Ascending aorta (tissue), 2 donors: ENCODE measurements at regions not wholly inside any gene's neighbourhood (a gene's known extent, or its start where the extent isn't known, plus 50 kb on each side); places are given as distances from the start of the nearest gene placed in this dataset.

Source experiments
- DNase-seq, 2 donors: peaks; one replicate each; pipeline ENCODE4 v3.0.0-alpha.2; 2019; ENCODE audit warnings: low spot score in 2 of 2
- H3K27ac ChIP-seq, 2 donors: fragments of 200-600 bp; sonication (generic); one replicate each; pipeline ENCODE4 v1.5.1; 2016 to 2017; ENCODE audit warnings: mild to moderate bottlenecking in 1 of 2
- H3K27me3 ChIP-seq: fragments of 200-600 bp; sonication (generic); one replicate; pipeline ENCODE4 v1.5.1; 2017
- H3K36me3 ChIP-seq, 2 donors: fragments of 200-600 bp; sonication (generic); one replicate each; pipeline ENCODE4 v1.5.1; 2016
- H3K4me1 ChIP-seq, 2 donors: fragments of 200-600 bp; sonication (generic); one replicate each; pipeline ENCODE4 v1.5.1; 2016 to 2017; ENCODE audit warnings: mild to moderate bottlenecking in 1 of 2
- H3K4me3 ChIP-seq, 2 donors: fragments of 200-600 bp; sonication (generic); one replicate each; pipeline ENCODE4 v1.5.1; 2016 to 2017; ENCODE audit warnings: mild to moderate bottlenecking in 1 of 2
- H3K9me3 ChIP-seq, 2 donors: fragments of 200-600 bp; sonication (generic); one replicate each; pipeline ENCODE4 v1.5.1; 2016
- intact Hi-C: fragments of 100-400 bp; cut with DNase I; formaldehyde crosslinking; loops from one replicate; pipeline ENCODE4 v1.15.1; 2023
- TF ChIP-seq, protein P1 (sequence below), 3 experiments: fragments of 200-600 bp in 2 of 3; fragments of 450-650 bp in 1 of 3; sonication (generic) in 2 of 3; IDR thresholded peaks; one replicate each; pipeline ENCODE4 v1.5.1; 2016 to 2019; ENCODE audit warnings: antibody characterized with exemption in 3 of 3, mild to moderate bottlenecking in 1 of 3, moderate library complexity in 1 of 3

DNA sequence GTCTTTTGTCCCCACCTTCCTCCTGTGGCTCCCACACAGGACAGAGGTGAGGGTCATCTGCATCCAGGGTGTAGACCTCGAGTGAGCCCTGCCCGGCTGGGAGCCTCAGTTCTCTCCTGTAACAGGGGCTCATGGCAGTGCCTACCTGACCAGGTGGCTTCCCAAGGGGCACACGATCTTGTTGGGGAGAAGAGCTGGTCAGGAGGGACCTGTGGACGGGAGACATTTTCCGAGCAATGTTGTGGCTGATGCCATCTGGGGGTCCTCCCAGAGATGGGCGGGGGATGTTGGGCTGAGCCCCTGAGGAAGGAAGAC is 51.9 kb downstream of the CEBPB start:
- Histone ChIP-seq H3K4me3 (no peak overlapping the region), H3K27me3 (no peaks in the 10 kb centered on the region), H3K4me1 (no peaks in the 10 kb centered on the region), H3K9me3 (no peaks in the 10 kb centered on the region), H3K36me3 (no peaks in the 10 kb centered on the region), H3K27ac (no peak overlapping the region)
- TF ChIP-seq, protein P1, sequence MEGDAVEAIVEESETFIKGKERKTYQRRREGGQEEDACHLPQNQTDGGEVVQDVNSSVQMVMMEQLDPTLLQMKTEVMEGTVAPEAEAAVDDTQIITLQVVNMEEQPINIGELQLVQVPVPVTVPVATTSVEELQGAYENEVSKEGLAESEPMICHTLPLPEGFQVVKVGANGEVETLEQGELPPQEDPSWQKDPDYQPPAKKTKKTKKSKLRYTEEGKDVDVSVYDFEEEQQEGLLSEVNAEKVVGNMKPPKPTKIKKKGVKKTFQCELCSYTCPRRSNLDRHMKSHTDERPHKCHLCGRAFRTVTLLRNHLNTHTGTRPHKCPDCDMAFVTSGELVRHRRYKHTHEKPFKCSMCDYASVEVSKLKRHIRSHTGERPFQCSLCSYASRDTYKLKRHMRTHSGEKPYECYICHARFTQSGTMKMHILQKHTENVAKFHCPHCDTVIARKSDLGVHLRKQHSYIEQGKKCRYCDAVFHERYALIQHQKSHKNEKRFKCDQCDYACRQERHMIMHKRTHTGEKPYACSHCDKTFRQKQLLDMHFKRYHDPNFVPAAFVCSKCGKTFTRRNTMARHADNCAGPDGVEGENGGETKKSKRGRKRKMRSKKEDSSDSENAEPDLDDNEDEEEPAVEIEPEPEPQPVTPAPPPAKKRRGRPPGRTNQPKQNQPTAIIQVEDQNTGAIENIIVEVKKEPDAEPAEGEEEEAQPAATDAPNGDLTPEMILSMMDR (IDR thresholded peaks at IDR 0.05): no peak
- intact Hi-C loops: no loop called here
- DNase-seq: no peak

DNA sequence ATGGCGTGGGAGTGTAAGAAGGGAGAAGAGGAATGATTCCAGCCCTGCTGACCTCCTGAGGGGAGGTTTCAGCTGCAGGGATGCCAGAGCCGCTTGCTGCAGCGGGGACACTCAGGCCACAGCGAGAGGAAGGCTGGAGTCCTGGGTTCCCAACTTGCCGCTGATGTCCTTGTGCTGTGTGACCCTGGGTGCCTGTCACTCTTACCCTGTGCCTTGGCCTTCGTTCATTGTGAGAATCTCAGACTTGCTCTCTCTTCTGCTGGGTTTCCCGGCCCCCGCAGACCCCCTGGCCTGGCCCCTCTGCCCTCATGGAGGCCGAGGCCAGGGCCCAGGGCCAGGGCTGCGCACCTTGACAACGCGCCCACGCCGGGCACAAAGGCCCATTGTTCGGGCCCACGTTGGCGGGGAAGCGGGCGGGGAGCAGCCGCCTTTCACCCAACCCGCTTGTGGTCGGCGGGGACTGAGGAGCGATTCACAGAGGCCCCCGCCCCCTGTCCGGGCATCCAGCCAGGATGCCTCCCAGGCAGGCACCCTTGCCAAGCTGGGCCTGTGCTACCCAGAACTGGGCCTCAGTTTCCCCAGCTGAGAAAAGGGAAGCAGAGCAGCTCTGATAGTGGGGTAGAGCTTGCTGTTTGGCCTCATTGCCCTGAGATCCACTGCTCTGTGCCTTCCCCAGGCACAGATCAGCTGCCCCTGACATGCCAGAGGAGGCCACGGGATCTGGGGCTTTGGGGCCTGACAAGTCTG is 52.4 kb downstream of the CEBPB start:
- TF ChIP-seq, protein P1 (IDR thresholded peaks at IDR 0.05): no peak
- intact Hi-C loops: no loop called here
- Histone ChIP-seq H3K9me3 (no peaks in the 10 kb centered on the region), H3K4me3 (no peak overlapping the region), H3K4me1 (no peaks in the 10 kb centered on the region), H3K27me3 (no peaks in the 10 kb centered on the region), H3K27ac (no peak overlapping the region), H3K36me3 (no peaks in the 10 kb centered on the region)
- no peak for DNase-seq

GRCh38 chr20:50243610-50244351 is 53.2 kb downstream of the CEBPB start:
- no peak for DNase-seq
- Histone ChIP-seq H3K4me1 (no peaks in the 10 kb centered on the region), H3K36me3 (no peaks in the 10 kb centered on the region), H3K9me3 (no peaks in the 10 kb centered on the region), H3K4me3 (no peak overlapping the region), H3K27ac (no peak overlapping the region), H3K27me3 (no peaks in the 10 kb centered on the region)
- intact Hi-C loops: no loop called here
- TF ChIP-seq, protein P1 (IDR thresholded peaks at IDR 0.05): no peak

GRCh38 chr20:50244352-50245149 is 53.9 kb downstream of the CEBPB start:
- Histone ChIP-seq H3K4me1 (no peaks in the 10 kb centered on the region), H3K4me3 (no peak overlapping the region), H3K36me3 (no peaks in the 10 kb centered on the region), H3K27ac (no peak overlapping the region), H3K9me3 (no peaks in the 10 kb centered on the region), H3K27me3 (no peaks in the 10 kb centered on the region)
- intact Hi-C loops: no loop called here
- DNase-seq: no peak
- TF ChIP-seq, protein P1 (IDR thresholded peaks at IDR 0.05): no peak

DNA sequence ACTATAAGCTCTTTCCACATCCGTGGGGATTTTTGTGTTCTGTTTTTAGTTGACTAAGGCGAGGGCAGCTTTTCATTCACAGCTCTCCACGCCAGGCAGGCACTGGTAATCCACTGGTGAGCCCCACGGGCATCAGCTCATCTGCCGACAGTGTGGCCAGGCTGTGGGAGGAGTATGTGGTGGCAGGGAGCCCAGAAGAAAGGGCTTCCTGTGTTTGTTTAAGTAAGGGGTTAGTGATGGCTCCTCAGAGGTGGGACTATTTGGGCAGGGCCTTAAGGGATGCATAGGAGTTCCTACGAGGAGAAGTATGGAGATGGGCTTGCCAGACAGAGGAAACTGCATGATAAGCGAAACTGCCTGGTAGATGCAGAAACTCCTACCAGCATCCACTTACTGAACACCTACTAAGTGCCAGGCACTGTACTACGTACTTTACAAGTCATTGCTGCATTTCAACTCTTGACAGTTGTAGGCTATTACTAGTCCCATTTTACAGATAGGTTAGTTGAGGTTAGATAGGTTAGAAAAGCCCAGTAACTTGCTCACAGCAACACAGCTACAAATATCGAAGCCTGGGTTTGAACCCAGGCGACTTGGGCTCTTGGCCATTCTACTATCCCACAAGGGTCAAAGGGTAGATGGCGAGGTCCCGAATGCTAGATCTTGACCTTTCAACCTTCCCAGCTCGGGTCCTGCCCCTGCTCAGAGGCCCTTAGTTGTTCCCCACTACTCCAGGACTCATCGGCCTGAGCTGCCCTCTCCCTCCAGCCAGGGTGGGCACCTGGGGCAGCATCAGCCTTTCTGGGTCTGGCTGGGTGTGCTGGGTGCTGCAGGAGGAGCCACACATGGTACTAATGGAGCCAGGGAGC is 55.1 kb downstream of the CEBPB start:
- Histone ChIP-seq H3K36me3 (no peaks in the 10 kb centered on the region), H3K27ac (no peak overlapping the region), H3K27me3 (no peaks in the 10 kb centered on the region), H3K4me1 (no peaks in the 10 kb centered on the region), H3K4me3 (no peak overlapping the region), H3K9me3 (no peaks in the 10 kb centered on the region)
- intact Hi-C loops: no loop called here
- TF ChIP-seq, protein P1 (IDR thresholded peaks at IDR 0.05): no peak
- no peak for DNase-seq
